IPS-11a (cell line): ENCODE measurements at regions not wholly inside any gene's neighbourhood (a gene's known extent, or its start where the extent isn't known, plus 50 kb on each side); places are given as distances from the start of the nearest gene placed in this dataset.
"Not testable (repeated sequence)": the region's sequence is repeated elsewhere in the genome, so short reads cannot be mapped to it uniquely, and the experiment has no call there.

Experiments used
- H3K4me3 ChIP-seq: one replicate; pipeline ENCODE4 v1.5.1; 2013; ENCODE audit warnings: low read depth, low read length, control low read depth

GRCh38 chr10:23869548-23869947 lies 339.4 kb upstream of the KIAA1217 start:
- no peak overlapping the region for H3K4me3 ChIP-seq

DNA sequence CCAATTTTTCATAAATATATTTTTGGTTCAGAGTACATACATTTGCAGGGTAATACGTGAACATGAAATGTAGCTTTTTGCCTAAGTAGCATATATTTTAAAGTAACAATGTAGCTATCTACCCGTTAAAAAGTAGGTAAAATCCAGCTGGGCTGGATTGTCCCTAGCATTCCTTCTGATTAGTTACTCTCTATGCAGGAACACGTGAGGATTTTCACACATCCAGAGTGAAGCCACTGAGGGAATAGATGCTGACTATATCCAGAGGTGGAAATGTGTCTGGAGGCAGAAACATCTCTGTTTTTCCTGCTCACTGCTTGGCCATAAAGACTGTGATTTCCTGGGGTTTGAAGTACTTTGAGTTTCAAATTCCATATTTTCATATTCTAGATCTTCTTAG lies 338.9 kb upstream of the KIAA1217 start:
- H3K4me3 ChIP-seq = no peak overlapping the region

DNA sequence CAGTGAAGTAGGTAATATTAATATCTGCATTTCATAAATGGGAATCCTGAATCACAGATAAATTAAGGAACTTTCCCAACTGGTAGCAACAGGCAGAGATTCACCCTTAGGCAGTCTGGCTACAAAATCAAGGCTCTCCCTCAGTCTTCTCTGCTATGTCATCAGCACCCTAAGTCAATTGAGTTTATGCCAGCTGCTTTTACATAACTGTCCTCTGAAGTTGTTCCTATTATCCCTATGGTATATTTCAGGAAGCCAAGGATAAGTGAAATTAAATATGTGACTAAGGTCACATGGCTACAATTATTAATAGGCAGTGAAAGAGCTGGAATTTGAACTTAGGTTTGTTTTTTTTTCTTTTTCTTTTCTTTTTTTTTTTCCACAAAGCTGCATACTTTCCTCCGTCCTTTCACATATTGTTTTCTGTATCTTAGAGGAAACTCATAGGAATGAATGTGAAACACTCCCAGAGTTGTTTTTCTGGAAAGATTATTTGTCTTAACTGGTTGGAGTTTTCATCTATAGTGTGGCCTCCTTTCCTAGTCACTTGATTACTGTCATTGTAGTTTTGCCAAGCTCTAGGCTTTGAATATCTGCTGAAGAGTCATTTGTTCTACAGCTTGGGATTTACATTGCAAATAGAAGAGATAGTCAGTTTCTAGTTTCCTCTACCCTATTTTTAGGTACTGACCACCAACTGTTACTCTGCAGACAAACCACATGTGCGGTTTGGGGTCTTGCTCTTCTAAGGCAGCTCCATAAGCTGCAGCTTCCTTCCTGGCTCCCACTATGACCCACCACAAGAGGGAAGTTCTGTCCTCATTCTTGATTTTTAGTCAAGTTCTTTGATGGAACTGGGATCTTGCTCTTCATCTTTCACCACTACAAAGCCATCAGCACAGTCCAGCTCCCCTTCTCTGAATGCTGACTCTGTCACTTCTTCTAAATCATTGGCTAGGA lies 338.0 kb upstream of the KIAA1217 start:
- no peak overlapping the region for H3K4me3 ChIP-seq

GRCh38 chr10:23872290-23872689 lies 336.6 kb upstream of the KIAA1217 start:
- no peak overlapping the region for H3K4me3 ChIP-seq

DNA sequence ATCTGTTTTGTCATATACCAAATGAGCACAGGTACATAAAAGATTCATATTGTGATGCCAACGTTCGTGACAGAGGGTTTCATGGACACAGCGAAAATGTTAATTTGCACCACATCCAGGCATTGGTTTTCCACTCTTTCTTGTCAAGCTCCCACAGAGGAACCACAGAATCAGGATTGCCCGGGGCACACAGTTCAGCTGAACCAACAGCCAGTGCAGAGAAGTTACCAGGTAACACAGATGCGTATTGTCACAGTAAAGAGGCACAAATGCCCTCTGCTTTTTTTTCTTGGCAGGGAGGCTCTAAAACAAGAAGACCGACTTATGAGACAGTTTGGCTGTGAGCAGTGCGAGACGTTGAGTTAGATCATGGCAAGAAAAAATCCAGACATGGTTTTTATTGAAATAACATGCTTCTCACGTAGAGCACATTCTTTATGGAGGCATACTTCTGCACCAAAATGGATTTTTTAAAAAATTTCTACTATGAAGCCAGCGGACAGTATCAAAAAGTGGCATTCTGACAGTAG lies 331.1 kb upstream of the KIAA1217 start:
- no peak overlapping the region for H3K4me3 ChIP-seq

DNA sequence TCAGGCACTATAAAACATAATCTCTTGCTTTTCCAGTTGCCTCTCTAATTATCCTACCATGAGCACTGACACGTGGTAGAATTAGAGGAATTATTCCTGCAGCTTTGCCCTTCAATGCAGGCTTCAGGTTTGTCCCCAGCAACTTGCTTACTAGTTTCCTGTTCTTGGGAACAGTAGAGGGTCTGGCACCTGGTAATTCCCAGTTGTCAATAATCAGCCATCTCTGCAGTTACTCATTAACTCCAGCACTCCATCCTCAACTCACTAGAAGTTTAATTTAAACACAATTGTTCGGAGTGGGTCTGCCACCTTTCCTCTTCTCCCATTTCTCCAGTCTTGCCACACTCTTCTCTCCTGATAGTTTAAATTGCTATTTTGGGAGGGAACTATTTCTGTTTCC lies 324.3 kb upstream of the KIAA1217 start:
- H3K4me3 ChIP-seq = no peak overlapping the region

DNA sequence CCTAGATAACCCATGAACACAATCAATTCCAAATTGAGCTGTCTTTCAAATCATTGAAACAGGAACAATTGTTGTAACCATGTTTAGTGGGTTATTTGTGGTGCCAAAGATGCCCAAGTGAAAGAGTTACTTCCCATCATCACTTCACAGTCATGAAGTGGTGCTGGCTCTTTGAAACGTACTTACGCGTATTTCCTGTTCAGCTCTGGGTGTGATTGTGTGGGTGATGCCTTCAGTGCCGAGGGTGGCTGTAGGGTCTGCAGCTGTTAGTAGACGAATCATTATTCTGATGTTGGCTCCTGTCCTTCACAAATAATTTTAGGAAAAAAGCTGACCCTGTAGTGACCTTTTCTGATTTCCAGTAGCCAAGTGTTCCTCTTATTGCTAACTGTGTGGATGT lies 323.1 kb upstream of the KIAA1217 start:
- H3K4me3 ChIP-seq = no peak overlapping the region

- no peak overlapping the region for H3K4me3 ChIP-seq
Observed at GRCh38 chr10:23886355-23886754, 322.6 kb upstream of the KIAA1217 start.

DNA sequence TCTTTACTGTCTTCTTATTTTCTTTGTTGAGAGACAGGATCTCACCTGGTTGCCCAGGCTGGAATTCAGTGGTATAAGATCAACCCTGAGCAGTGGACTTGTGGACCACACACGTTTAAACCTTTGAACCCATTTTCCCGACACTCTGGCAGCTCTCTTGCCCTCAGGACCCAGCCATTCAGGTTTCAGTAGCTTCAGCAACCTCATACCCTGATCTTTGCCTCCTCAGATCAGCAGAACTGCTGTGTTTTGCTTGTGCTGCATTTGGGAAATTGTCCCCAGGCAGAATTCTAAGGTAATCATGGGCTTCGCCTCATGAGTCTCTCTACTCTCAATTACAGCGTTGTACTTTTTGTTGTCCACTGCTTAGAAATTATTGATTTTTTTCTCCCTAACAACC lies 317.6 kb upstream of the KIAA1217 start:
- no peak overlapping the region for H3K4me3 ChIP-seq

GRCh38 chr10:23892296-23892695 lies 316.6 kb upstream of the KIAA1217 start:
- H3K4me3 ChIP-seq = no peak overlapping the region

- H3K4me3 ChIP-seq = no peak overlapping the region
Observed at GRCh38 chr10:23897267-23897666, 311.7 kb upstream of the KIAA1217 start.

- no peak overlapping the region for H3K4me3 ChIP-seq
Observed at GRCh38 chr10:23897861-23898260, 311.1 kb upstream of the KIAA1217 start.

GRCh38 chr10:23899166-23899565 lies 309.8 kb upstream of the KIAA1217 start:
- H3K4me3 ChIP-seq = no peak overlapping the region

GRCh38 chr10:23910291-23910690 lies 298.6 kb upstream of the KIAA1217 start:
- H3K4me3 ChIP-seq = no peak overlapping the region

DNA sequence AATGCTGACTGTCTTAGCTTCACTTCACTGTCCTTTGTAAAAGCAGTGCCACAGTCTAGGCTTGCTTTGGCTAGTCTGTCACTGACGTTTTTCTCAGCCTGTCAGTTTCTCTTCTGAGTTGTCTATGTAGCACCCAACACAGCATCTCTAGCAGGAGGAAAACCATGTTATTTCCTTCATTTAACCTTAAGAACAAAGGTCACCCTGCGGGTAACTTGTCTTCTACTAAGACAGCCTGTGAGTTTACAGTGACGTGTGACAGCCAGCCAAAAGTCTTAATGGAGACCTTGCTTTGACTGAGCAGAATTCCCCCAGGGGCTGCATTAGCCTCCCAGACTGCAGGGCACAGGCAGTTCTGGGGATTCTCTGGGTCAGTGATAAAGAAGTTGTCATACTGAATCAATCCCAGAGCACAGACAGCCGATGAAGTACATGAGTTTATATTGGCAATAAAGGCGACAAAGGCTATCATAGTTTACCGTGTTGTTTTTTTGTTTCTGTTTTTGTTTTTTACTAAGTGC lies 296.0 kb upstream of the KIAA1217 start:
- H3K4me3 ChIP-seq = no peak overlapping the region

DNA sequence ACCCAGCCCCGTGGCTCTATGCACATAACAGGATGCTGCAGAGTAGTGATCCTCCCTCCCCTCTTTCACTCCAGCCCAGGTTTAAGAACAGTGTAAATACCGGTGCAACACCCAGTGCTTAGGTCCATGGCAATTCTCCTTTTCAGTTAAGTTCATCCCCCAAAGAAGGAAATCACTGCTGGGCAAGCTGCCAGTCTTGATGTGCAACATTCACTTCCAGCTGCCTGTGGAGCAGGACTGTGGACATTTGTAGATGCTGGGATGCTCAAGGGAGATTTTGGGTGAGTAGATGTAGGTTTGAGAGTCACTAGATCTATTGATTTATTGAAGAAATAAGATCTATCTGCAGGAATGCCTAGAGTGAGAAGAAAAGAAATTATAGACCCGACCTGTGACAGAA lies 294.3 kb upstream of the KIAA1217 start:
- H3K4me3 ChIP-seq = no peak overlapping the region

- no peak overlapping the region for H3K4me3 ChIP-seq
Observed at GRCh38 chr10:23917251-23917840, 291.6 kb upstream of the KIAA1217 start.

- no peak overlapping the region for H3K4me3 ChIP-seq
Observed at GRCh38 chr10:23918090-23918723, 290.7 kb upstream of the KIAA1217 start.

GRCh38 chr10:23918839-23919238 lies 290.1 kb upstream of the KIAA1217 start:
- no peak overlapping the region for H3K4me3 ChIP-seq

- no peak overlapping the region for H3K4me3 ChIP-seq
Observed at GRCh38 chr10:23927576-23928325, 281.2 kb upstream of the KIAA1217 start.

DNA sequence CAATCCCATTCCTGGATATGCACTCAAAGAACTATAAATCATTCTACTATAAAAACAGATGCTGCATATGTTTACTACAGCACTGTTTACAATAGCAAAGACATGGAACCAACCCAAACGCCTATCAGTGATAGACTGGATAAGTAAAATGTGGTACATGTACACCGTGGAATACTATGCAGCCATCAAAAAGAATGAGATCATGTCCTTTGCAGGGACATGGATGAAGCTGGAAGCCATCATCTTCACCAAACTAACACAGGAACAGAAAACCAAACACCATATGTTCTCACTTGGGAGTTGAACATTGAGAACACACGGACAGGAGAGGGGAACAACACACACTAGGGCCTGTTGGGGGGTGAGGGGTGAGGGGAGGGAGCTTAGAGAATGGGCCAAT lies 274.9 kb upstream of the KIAA1217 start:
- H3K4me3 ChIP-seq = not testable (repeated sequence)
